Brain microvascular endothelial cell (primary cell): ENCODE measurements at regions not wholly inside any gene's neighbourhood (a gene's known extent, or its start where the extent isn't known, plus 50 kb on each side); places are given as distances from the start of the nearest gene placed in this dataset.

ENCODE experiments used
- DNase-seq: peaks from one replicate; pipeline ENCODE4 v3.0.0-alpha.2; 2020
- H3K27ac ChIP-seq: fragments of 250-450 bp; sonication (Bioruptor Pico); 2 replicates; pipeline ENCODE4 v1.5.1; 2020; ENCODE audit warnings: mild to moderate bottlenecking, moderate library complexity
- H3K27me3 ChIP-seq: fragments of 250-450 bp; sonication (Bioruptor Pico); replicated peaks from 2 replicates; pipeline ENCODE4 v1.5.1; 2020; ENCODE audit warnings: mild to moderate bottlenecking
- H3K36me3 ChIP-seq: fragments of 250-450 bp; sonication (Bioruptor Pico); replicated peaks from 2 replicates; pipeline ENCODE4 v1.5.1; 2020; ENCODE audit warnings: mild to moderate bottlenecking
- H3K4me3 ChIP-seq: 2 replicates; pipeline ENCODE4 v1.5.1; 2011; ENCODE audit warnings: low read depth, mild to moderate bottlenecking, control low read depth, low read length, moderate library complexity
- in situ Hi-C: cut with HindIII; loops from 2 replicates; pipeline ENCODE4 v1.10.0; 2017; ENCODE audit warnings: low sequenced_read_pairs, low pct_ligation_motif_present
- TF ChIP-seq, protein P1 (sequence below): IDR thresholded peaks from 2 replicates; pipeline ENCODE4 v1.5.1; 2011; ENCODE audit warnings: low read depth, mild to moderate bottlenecking, moderate library complexity, low read length, control low read depth, inconsistent platforms; ENCODE audit errors: missing control alignments

DNA sequence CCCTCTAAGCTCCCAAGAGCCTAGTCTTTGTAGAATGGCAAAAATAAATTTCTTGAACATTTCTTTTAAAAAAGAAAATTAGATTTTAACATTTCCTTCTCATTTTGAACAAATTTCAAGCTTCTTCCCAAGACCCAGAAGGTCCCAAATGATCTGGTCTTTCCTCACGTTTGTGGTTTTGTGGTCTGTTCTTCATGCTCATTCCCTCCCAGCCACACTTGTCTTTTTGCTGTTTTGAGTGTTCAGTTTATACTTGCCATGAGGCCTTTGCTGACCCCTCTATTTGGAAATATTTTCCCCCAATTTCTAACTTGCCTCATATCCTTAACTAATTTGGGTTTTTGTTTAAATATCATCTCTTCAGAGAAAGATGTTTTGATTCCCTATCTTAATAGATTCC lies 133.4 kb upstream of the PAPPA start:
- in situ Hi-C loops = no loop called here
- DNase-seq = no peak

DNA sequence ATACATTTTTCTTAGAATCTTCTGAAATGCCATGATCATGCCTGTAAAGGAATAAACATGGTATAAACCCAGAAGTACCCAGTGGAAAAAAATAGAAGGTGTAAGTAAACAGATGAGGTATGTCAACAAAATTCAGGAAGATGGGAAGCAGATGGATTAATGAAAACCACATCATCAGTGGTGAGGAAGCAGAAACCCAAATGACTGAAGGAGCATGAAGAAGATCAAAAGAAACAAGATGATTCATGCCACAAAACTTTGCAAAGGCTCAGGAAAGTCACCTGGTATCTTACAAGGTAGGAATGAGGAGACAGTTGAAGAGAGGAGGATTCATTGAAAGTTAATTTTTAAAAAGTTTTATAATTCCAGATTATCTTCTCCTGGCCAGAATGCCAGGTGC lies 132.8 kb upstream of the PAPPA start:
- in situ Hi-C loops = no loop called here
- no peak overlapping the region for H3K4me3 ChIP-seq
- no peak for DNase-seq
- no peaks in the 10 kb centered on the region for H3K27me3 ChIP-seq
- H3K36me3 ChIP-seq = no peaks in the 10 kb centered on the region
- TF ChIP-seq, protein P1, sequence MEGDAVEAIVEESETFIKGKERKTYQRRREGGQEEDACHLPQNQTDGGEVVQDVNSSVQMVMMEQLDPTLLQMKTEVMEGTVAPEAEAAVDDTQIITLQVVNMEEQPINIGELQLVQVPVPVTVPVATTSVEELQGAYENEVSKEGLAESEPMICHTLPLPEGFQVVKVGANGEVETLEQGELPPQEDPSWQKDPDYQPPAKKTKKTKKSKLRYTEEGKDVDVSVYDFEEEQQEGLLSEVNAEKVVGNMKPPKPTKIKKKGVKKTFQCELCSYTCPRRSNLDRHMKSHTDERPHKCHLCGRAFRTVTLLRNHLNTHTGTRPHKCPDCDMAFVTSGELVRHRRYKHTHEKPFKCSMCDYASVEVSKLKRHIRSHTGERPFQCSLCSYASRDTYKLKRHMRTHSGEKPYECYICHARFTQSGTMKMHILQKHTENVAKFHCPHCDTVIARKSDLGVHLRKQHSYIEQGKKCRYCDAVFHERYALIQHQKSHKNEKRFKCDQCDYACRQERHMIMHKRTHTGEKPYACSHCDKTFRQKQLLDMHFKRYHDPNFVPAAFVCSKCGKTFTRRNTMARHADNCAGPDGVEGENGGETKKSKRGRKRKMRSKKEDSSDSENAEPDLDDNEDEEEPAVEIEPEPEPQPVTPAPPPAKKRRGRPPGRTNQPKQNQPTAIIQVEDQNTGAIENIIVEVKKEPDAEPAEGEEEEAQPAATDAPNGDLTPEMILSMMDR = no peak
- H3K27ac ChIP-seq = no peak overlapping the region

More for the DNA sequence above, 133.4 kb upstream of the PAPPA start:
- H3K27ac ChIP-seq = no peak overlapping the region
- TF ChIP-seq, protein P1 = no peak
- no peaks in the 10 kb centered on the region for H3K27me3 ChIP-seq
- H3K4me3 ChIP-seq = no peak overlapping the region
- no peaks in the 10 kb centered on the region for H3K36me3 ChIP-seq

DNA sequence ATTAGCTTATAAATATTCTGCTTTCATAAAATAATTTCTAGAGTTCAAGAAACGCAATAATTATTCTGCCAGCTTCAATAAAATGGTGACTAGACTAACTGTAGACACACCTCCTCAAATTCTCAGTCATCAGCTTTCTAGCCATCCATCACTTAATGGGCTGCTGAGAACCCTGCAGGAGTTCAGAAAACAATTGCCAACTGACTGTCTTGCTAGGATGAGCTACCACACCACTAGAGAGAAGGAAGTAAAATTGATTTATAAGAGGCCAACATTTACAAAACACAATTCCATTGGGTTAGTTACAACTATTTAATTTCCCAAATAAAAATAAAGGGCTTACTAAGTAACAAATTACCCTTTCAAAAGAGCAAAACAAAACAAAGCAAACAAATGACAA lies 126.5 kb upstream of the PAPPA start:
- no peaks in the 10 kb centered on the region for H3K36me3 ChIP-seq
- no peak overlapping the region for H3K4me3 ChIP-seq
- H3K27ac ChIP-seq = peak overlapping the region; percentile 90
- DNase-seq = peak; percentile 18
- TF ChIP-seq, protein P1 = no peak
- H3K27me3 ChIP-seq = no peaks in the 10 kb centered on the region
- in situ Hi-C loops = no loop called here

DNA sequence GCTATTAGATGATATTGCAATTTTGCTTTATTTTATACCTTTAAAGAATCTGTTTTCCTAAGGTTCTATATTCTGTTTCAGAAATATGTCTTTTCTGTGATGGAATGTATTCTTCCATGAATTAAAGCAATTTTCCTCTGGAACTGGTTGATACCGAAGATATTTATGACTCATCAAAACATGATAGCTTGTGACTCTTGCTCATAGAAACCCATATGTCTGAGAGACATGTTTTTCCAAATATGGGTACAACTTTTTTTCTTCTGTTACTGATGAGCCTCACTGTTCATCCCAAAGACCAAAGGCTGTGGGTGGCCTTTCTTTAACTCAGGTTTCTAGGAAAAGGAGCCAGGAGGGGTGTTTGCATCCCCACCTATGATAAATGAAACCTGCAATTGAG lies 126.1 kb upstream of the PAPPA start:
- in situ Hi-C loops = no loop called here
- Histone ChIP-seq H3K36me3 (no peaks in the 10 kb centered on the region), H3K27ac (peak overlapping the region; percentile 90), H3K4me3 (no peak overlapping the region), H3K27me3 (no peaks in the 10 kb centered on the region)
- TF ChIP-seq, protein P1 = no peak
- DNase-seq = peak; percentile 42

DNA sequence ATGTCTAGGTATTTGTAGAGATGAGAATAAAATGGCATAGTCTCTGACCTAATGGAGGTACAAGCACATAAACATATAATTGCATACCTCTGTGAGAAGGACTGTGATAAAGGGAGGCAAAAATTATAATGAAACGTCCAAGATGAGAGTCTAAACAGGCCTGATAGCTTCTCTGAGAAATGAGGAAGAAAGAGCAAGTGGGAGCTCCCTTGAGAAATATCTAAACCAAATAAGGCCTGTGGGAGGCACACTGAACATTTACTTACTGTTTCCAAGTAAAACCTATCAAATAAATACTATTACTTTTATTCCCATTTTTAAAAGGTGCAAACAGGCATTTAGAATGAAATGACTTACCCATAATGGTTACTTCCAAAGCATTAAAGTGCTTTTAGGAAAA lies 125.6 kb upstream of the PAPPA start:
- no peaks in the 10 kb centered on the region for H3K27me3 ChIP-seq
- H3K36me3 ChIP-seq = no peaks in the 10 kb centered on the region
- peak overlapping the region; percentile 90 for H3K27ac ChIP-seq
- H3K4me3 ChIP-seq = no peak overlapping the region
- in situ Hi-C loops = no loop called here
- peak; percentile 4 for DNase-seq
- TF ChIP-seq, protein P1 = no peak

DNA sequence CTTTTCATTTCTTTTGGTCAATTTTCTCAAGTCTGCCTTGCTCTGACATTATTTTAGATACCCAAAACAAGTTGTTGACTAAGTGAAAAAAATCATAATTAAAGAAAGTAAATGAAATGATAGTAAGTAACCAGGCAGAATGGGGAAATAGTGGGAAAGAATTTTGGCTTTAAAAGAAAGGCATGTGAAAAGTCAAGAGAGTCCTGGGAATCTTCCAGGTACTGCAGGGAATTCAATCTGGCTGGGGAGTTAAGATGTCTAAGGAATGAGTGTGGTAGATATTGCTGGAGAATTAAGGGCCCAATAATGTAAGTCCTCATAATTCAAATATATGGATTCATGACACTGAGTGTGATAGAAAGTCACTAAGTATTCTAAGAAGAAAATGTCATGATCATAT lies 123.1 kb upstream of the PAPPA start:
- Histone ChIP-seq H3K4me3 (no peak overlapping the region), H3K27ac (no peak overlapping the region), H3K27me3 (no peaks in the 10 kb centered on the region), H3K36me3 (no peaks in the 10 kb centered on the region)
- TF ChIP-seq, protein P1 = no peak
- in situ Hi-C loops = no loop called here
- no peak for DNase-seq
